Adrenal gland (tissue), 9 donors: ENCODE measurements at regions not wholly inside any gene's neighbourhood (a gene's known extent, or its start where the extent isn't known, plus 50 kb on each side); places are given as distances from the start of the nearest gene placed in this dataset.

ENCODE experiments used
- DNase-seq, 7 donors: peaks; one replicate each; pipeline ENCODE4 v3.0.0-alpha.2; 2019 to 2020
- H3K27ac ChIP-seq, 5 donors: fragments of 200-600 bp; sonication (generic) in 4 of 5; 1 replicate in 3 of 5; 2 replicates in 2 of 5; pipeline versions ENCODE4 v1.5.1 to v1.8.0; 2016 to 2020; ENCODE audit warnings: mild to moderate bottlenecking in 1 of 5
- H3K27me3 ChIP-seq: fragments of 200-600 bp; 2 replicates; pipeline ENCODE4 v1.8.0; 2021
- H3K36me3 ChIP-seq, 2 donors: fragments of 200-600 bp; replicated peaks in 1 of 2; 1 replicate in 1 of 2; 2 replicates in 1 of 2; pipeline versions ENCODE4 v1.5.1 to v1.8.0; 2018 to 2022
- H3K4me1 ChIP-seq, 2 donors: fragments of 200-600 bp; replicated peaks in 1 of 2; 1 replicate in 1 of 2; 2 replicates in 1 of 2; pipeline versions ENCODE4 v1.5.1 to v1.8.0; 2018 to 2021
- H3K4me3 ChIP-seq, 4 donors: fragments of 200-600 bp; sonication (generic) in 3 of 4; one replicate each; pipeline ENCODE4 v1.5.1; 2016 to 2018
- H3K9me3 ChIP-seq, 3 donors: fragments of 200-600 bp; sonication (generic) in 1 of 3; replicated peaks in 1 of 3; 1 replicate in 2 of 3; 2 replicates in 1 of 3; pipeline versions ENCODE4 v1.5.1 to v1.8.0; 2016 to 2021
- POLR2A ChIP-seq, 2 donors: fragments of 450-650 bp; IDR thresholded peaks; one replicate each; pipeline ENCODE4 v1.6.1; 2017; ENCODE audit warnings: antibody characterized with exemption in 2 of 2, mild to moderate bottlenecking in 2 of 2, moderate library complexity in 1 of 2
- WGBS, 4 donors: extraction: QIAGEN DNeasy Blood & Tissue Kit in 2 of 4; methylation state at CpG; one replicate each; pipeline versions ENCODE4 v1.1.5 to v1.1.7; 2013 to 2017; 5-methylcytosine and 5-hydroxymethylcytosine counted together
- intact Hi-C, 2 donors: fragments of 100-400 bp; cut with DNase I; formaldehyde crosslinking; loops; one replicate each; pipeline versions ENCODE4 v1.14.1 to v1.15.0; 2022 to 2023
- TF ChIP-seq, protein P1 (sequence below), 6 experiments: fragments of 450-650 bp in 4 of 6; fragments of 200-600 bp in 2 of 6; sonication (generic) in 1 of 6; IDR thresholded peaks; 1 replicate in 5 of 6; 2 replicates in 1 of 6; pipeline versions ENCODE4 v1.5.1 to v1.8.0; 2016 to 2021; ENCODE audit warnings: antibody characterized with exemption in 6 of 6, mild to moderate bottlenecking in 2 of 6, moderate library complexity in 1 of 6
- donor health status: healthy with polysubstance abuse.
- donor health status: Bipolar disorder and iron deficiency.
- donor health status: DM: yes; HTN: yes; CAD: no.
- donor health status: DM: no; HTN: no; CAD: no.
- donor health status: DM: no; HTN: no; CAD: no.

DNA sequence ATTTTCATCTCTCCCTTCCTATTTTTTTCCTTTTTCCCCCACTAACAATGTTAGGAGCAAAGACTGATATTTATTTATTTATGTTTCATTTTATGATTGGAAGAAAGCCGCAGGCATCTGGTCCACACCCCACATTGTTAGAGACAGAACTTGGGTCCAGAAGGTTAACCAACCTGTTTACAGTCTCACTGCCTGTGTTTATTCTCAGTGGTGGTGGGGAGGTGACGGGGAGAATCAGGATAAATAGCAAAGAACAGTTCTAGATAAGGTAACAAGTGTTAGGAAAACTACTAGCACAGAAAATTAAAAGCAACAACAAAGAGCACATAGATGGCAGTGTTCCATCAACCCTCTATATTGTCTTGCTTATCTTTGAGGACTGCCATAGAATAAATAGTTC, 301.7 kb upstream of the DIPK2B start:
- no peaks in the 10 kb centered on the region for H3K36me3 ChIP-seq
- no peaks in the 10 kb centered on the region for H3K9me3 ChIP-seq
- H3K4me3 ChIP-seq = no peak overlapping the region
- no peak for TF ChIP-seq POLR2A (IDR thresholded peaks at IDR 0.05)
- TF ChIP-seq, protein P1, sequence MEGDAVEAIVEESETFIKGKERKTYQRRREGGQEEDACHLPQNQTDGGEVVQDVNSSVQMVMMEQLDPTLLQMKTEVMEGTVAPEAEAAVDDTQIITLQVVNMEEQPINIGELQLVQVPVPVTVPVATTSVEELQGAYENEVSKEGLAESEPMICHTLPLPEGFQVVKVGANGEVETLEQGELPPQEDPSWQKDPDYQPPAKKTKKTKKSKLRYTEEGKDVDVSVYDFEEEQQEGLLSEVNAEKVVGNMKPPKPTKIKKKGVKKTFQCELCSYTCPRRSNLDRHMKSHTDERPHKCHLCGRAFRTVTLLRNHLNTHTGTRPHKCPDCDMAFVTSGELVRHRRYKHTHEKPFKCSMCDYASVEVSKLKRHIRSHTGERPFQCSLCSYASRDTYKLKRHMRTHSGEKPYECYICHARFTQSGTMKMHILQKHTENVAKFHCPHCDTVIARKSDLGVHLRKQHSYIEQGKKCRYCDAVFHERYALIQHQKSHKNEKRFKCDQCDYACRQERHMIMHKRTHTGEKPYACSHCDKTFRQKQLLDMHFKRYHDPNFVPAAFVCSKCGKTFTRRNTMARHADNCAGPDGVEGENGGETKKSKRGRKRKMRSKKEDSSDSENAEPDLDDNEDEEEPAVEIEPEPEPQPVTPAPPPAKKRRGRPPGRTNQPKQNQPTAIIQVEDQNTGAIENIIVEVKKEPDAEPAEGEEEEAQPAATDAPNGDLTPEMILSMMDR (IDR thresholded peaks at IDR 0.05) = no peak
- intact Hi-C loops = no loop called here
- H3K27ac ChIP-seq = no peak overlapping the region
- no peak for DNase-seq
- no peaks in the 10 kb centered on the region for H3K27me3 ChIP-seq
- peaks cover 12 to 18% of the 10 kb centered on the region in 2 donors for H3K4me1 ChIP-seq
- 71 to 98% (median 84%) methylated on average over 2 of the region's 2 CpGs for WGBS, 4 donors

DNA sequence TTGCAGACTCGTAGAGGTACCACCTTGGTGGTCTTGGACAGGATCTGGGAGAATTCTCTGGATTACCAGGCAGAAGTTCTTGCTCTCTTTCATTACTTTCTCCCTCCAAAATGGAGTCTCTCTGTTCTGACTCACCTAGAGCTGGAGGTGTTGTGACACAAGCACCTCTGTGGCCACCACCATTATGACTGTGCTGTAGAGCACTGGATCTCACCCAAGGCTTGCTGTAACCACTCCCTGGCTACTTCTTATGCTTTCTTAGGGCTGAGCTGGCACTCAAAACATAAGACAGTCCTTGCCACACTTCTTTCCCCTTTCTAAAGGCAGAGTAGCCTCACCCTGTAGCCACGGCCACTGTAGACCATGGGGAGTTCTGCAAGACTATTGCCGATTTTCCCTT, 296.6 kb upstream of the DIPK2B start:
- DNase-seq = no peak
- H3K27ac ChIP-seq = no peak overlapping the region
- TF ChIP-seq, protein P1 (IDR thresholded peaks at IDR 0.05) = no peak
- TF ChIP-seq POLR2A (IDR thresholded peaks at IDR 0.05) = no peak
- H3K9me3 ChIP-seq = no peaks in the 10 kb centered on the region
- intact Hi-C loops = no loop called here
- WGBS, 4 donors = 60 to 94% (median 83%) methylated on average over 1 to 3 of the region's 3 CpGs
- H3K36me3 ChIP-seq = no peaks in the 10 kb centered on the region
- no peak overlapping the region for H3K4me3 ChIP-seq
- no peaks in the 10 kb centered on the region for H3K27me3 ChIP-seq
- H3K4me1 ChIP-seq = no peaks in the 10 kb centered on the region

DNA sequence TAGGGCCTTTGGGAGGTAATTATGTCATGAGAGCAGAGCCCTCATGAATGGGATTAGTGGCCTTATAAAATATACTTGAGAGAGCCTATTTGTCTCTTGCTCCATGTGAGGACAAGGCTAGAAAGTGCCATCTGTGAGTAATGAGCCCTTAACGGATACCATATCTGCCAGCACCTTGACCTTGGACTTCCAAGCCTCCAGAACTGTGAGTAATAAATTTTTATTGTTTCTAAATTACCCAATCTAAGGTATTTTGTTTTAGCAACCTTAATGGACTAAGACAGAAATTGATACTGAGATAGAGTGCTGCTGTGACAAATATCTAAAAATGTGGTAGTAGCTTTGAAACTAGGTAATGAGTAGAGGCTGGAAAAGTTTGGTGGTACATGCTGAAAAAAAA, 285.0 kb upstream of the DIPK2B start:
- no peaks in the 10 kb centered on the region for H3K36me3 ChIP-seq
- H3K9me3 ChIP-seq = no peaks in the 10 kb centered on the region
- peak in 1 of 7 donors; percentile 1 for DNase-seq
- WGBS, 4 donors = 25 to 46% (median 35%) methylated on average over 1 of the region's 1 CpG
- intact Hi-C loops = no loop called here
- no peak overlapping the region for H3K27ac ChIP-seq
- TF ChIP-seq, protein P1 (IDR thresholded peaks at IDR 0.05) = no peak
- no peak for TF ChIP-seq POLR2A (IDR thresholded peaks at IDR 0.05)
- no peaks in the 10 kb centered on the region for H3K27me3 ChIP-seq
- no peak overlapping the region for H3K4me3 ChIP-seq
- H3K4me1 ChIP-seq = no peaks in the 10 kb centered on the region

DNA sequence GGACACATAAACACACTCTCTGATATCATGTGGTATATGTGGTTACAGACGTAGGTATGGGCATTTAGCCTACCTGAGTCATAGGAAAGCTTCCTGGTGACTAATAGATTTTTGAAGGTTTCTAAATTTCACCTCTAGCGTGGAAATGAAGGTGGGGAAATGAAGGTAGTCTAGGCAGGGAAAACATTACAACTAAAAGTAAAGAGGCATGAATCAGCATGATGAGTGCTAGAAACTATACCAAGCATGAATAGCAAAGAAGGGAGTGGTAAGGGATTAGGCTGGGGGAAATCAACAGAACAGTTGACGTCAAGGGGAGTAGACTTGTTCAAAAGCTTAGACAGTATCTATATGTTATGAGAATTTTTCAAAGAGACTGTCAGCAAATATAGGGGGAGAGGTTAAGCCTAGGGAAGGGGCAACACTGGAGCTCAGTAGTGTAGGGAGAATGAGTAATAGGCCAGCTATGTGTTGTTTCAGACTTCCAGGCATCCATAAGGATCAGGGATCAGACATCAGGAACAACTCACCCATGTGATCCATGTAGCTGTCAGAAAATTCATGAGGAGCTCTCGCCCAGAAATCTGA, 279.3 kb upstream of the DIPK2B start:
- Histone ChIP-seq H3K27ac (no peak overlapping the region), H3K4me1 (no peaks in the 10 kb centered on the region), H3K27me3 (peaks cover 3% of the 10 kb centered on the region), H3K36me3 (no peaks in the 10 kb centered on the region), H3K9me3 (no peaks in the 10 kb centered on the region), H3K4me3 (no peak overlapping the region)
- no peak for TF ChIP-seq POLR2A (IDR thresholded peaks at IDR 0.05)
- TF ChIP-seq, protein P1 (IDR thresholded peaks at IDR 0.05) = no peak
- intact Hi-C loops = no loop called here
- WGBS, 4 donors = 60 to 71% (median 65%) methylated on average over 4 of the region's 4 CpGs
- DNase-seq = no peak
